Vagina (tissue), 2 donors: ENCODE measurements at regions not wholly inside any gene's neighbourhood (a gene's known extent, or its start where the extent isn't known, plus 50 kb on each side); places are given as distances from the start of the nearest gene placed in this dataset.

Source experiments
- POLR2A ChIP-seq, 2 donors: fragments of 450-650 bp; IDR thresholded peaks; one replicate each; pipeline ENCODE4 v1.6.1; 2017; ENCODE audit warnings: antibody characterized with exemption in 2 of 2, mild to moderate bottlenecking in 2 of 2, moderate library complexity in 2 of 2
- POLR2AphosphoS5 ChIP-seq, 2 donors: sonication (generic); formaldehyde crosslinking; IDR thresholded peaks; one replicate each; pipeline ENCODE4 v1.9.0; 2017; ENCODE audit warnings: antibody characterized with exemption in 2 of 2, mild to moderate bottlenecking in 2 of 2, low read depth in 1 of 2; ENCODE audit not compliant: insufficient read depth in 1 of 2
- TF ChIP-seq, protein P1 (sequence below), 3 experiments: fragments of 450-650 bp in 2 of 3; fragments of 200-600 bp in 1 of 3; sonication (generic) in 1 of 3; IDR thresholded peaks; one replicate each; pipeline ENCODE4 v1.5.1; 2017 to 2019; ENCODE audit warnings: antibody characterized with exemption in 3 of 3, mild to moderate bottlenecking in 2 of 3, moderate library complexity in 2 of 3

DNA sequence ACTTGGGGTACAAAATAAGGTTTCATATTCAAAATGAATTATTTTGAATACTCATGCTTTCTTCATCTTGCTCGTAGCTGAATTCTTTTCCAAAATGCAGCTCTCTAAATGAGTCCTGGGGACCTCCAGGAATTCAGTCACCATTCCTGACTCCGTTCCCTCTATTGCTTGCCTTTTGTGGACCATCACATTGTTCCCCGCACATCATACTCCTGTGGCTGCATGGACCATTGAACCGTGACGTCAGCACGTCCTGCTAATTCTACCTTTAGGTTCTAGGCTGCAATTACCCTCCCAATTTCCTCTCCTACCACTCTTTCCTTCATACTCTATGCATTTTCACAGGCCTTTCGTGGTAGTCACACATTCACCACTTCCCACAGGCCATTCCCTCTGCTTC lies 173.1 kb upstream of the ID4 start:
- TF ChIP-seq, protein P1, sequence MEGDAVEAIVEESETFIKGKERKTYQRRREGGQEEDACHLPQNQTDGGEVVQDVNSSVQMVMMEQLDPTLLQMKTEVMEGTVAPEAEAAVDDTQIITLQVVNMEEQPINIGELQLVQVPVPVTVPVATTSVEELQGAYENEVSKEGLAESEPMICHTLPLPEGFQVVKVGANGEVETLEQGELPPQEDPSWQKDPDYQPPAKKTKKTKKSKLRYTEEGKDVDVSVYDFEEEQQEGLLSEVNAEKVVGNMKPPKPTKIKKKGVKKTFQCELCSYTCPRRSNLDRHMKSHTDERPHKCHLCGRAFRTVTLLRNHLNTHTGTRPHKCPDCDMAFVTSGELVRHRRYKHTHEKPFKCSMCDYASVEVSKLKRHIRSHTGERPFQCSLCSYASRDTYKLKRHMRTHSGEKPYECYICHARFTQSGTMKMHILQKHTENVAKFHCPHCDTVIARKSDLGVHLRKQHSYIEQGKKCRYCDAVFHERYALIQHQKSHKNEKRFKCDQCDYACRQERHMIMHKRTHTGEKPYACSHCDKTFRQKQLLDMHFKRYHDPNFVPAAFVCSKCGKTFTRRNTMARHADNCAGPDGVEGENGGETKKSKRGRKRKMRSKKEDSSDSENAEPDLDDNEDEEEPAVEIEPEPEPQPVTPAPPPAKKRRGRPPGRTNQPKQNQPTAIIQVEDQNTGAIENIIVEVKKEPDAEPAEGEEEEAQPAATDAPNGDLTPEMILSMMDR (IDR thresholded peaks at IDR 0.05), result no peak
- TF ChIP-seq POLR2A (IDR thresholded peaks at IDR 0.05) (no peak), POLR2AphosphoS5 (IDR thresholded peaks at IDR 0.05; ENCODE audit: insufficient read depth in 1 of 2, low read depth in 1 of 2) (no peak)
